Body of pancreas (tissue), 4 donors: ENCODE measurements at regions not wholly inside any gene's neighbourhood (a gene's known extent, or its start where the extent isn't known, plus 50 kb on each side); places are given as distances from the start of the nearest gene placed in this dataset.
A peak's percentile ranks its signal among the peaks of the same experiment; 100 is the strongest.

Experiments used
- ATAC-seq: fragments of 150-250 bp; one replicate; pipeline ENCODE4 v1.9.1; 2016
- DNase-seq, 4 donors: peaks; one replicate each; pipeline ENCODE4 v3.0.0-alpha.2; 2019
- H3K27ac ChIP-seq, 4 donors: fragments of 200-600 bp; sonication (generic); 1 replicate in 3 of 4; 2 replicates in 1 of 4; pipeline versions ENCODE4 v1.5.1 to v1.6.1; 2016 to 2019; ENCODE audit warnings: mild to moderate bottlenecking in 1 of 4, mixed read lengths in 1 of 4, moderate library complexity in 1 of 4
- H3K27me3 ChIP-seq, 2 donors: fragments of 200-600 bp; sonication (generic); one replicate each; pipeline ENCODE4 v1.6.0; 2016; ENCODE audit warnings: mild to moderate bottlenecking in 1 of 2
- H3K36me3 ChIP-seq, 2 donors: fragments of 200-600 bp; sonication (generic); replicated peaks in 1 of 2; 2 replicates each; pipeline ENCODE4 v1.5.1; 2016; ENCODE audit warnings: low read depth in 2 of 2; ENCODE audit not compliant: insufficient read depth in 1 of 2
- H3K4me1 ChIP-seq: fragments of 200-600 bp; sonication (generic); one replicate; pipeline ENCODE4 v1.6.0; 2016
- H3K4me3 ChIP-seq, 2 donors: fragments of 200-600 bp; sonication (generic); 1 replicate in 1 of 2; 2 replicates in 1 of 2; pipeline ENCODE4 v1.5.1; 2016 to 2019
- H3K9me3 ChIP-seq, 3 donors: fragments of 200-600 bp; sonication (generic); 1 replicate in 2 of 3; 2 replicates in 1 of 3; pipeline ENCODE4 v1.5.1; 2016
- CTCF ChIP-seq, 7 experiments: fragments of 450-650 bp in 4 of 7; fragments of 200-600 bp in 3 of 7; sonication (generic) in 3 of 7; IDR thresholded peaks; one replicate each; pipeline ENCODE4 v1.5.1; 2016 to 2019; ENCODE audit warnings: antibody characterized with exemption in 7 of 7
- POLR2A ChIP-seq, 3 donors: fragments of 450-650 bp; IDR thresholded peaks; one replicate each; pipeline ENCODE4 v1.6.1; 2016; ENCODE audit warnings: antibody characterized with exemption in 3 of 3, mild to moderate bottlenecking in 2 of 3
- WGBS, 2 donors: methylation state at CpG; one replicate each; pipeline ENCODE4 v1.1.5; 2017; 5-methylcytosine and 5-hydroxymethylcytosine counted together
- intact Hi-C: fragments of 100-400 bp; cut with DNase I; formaldehyde crosslinking; loops from one replicate; pipeline ENCODE4 v1.15.1; 2023

GRCh38 chr4:121229993-121230392 is 65.9 kb upstream of the TNIP3 start:
- DNase-seq (no peak), ATAC-seq (no peak)
- no peak for TF ChIP-seq POLR2A (IDR thresholded peaks at IDR 0.05)
- TF ChIP-seq CTCF (IDR thresholded peaks at IDR 0.05) = no peak
- no peaks in the 10 kb centered on the region for H3K4me1 ChIP-seq
- 47 to 52% methylated on average over 3 of the region's 3 CpGs for WGBS, 2 donors
- intact Hi-C loops = no loop called here
- no peak overlapping the region for H3K4me3 ChIP-seq
- H3K36me3 ChIP-seq = no peaks in the 10 kb centered on the region
- no peak overlapping the region for H3K27ac ChIP-seq
- no peaks in the 10 kb centered on the region for H3K27me3 ChIP-seq
- no peaks in the 10 kb centered on the region for H3K9me3 ChIP-seq

GRCh38 chr4:121228848-121229247 is 64.7 kb upstream of the TNIP3 start:
- H3K27me3 ChIP-seq = no peaks in the 10 kb centered on the region
- TF ChIP-seq CTCF (IDR thresholded peaks at IDR 0.05) = no peak
- TF ChIP-seq POLR2A (IDR thresholded peaks at IDR 0.05) = no peak
- no peak overlapping the region for H3K27ac ChIP-seq
- H3K4me1 ChIP-seq = no peaks in the 10 kb centered on the region
- DNase-seq (no peak), ATAC-seq (no peak)
- H3K9me3 ChIP-seq = no peaks in the 10 kb centered on the region
- H3K36me3 ChIP-seq = no peaks in the 10 kb centered on the region
- 24 to 34% methylated on average over 1 of the region's 1 CpG for WGBS, 2 donors
- H3K4me3 ChIP-seq = no peak overlapping the region
- intact Hi-C loops = no loop called here

GRCh38 chr4:121227341-121227792 is 63.2 kb upstream of the TNIP3 start:
- H3K27ac ChIP-seq = no peak overlapping the region
- H3K36me3 ChIP-seq = no peaks in the 10 kb centered on the region
- no peaks in the 10 kb centered on the region for H3K27me3 ChIP-seq
- WGBS, 2 donors = 79 to 88% methylated on average over 3 of the region's 3 CpGs
- TF ChIP-seq CTCF (IDR thresholded peaks at IDR 0.05) = peak in 1 of 7 experiments; percentile 4
- TF ChIP-seq POLR2A (IDR thresholded peaks at IDR 0.05) = no peak
- no peak for DNase-seq
- no peaks in the 10 kb centered on the region for H3K4me1 ChIP-seq
- intact Hi-C loops = no loop called here
- ATAC-seq = no peak
- H3K9me3 ChIP-seq = no peaks in the 10 kb centered on the region
- no peak overlapping the region for H3K4me3 ChIP-seq

GRCh38 chr4:121226362-121226761 is 62.2 kb upstream of the TNIP3 start:
- DNase-seq = no peak
- 39 to 54% methylated on average over 4 of the region's 4 CpGs for WGBS, 2 donors
- no peaks in the 10 kb centered on the region for H3K4me1 ChIP-seq
- H3K27me3 ChIP-seq = no peaks in the 10 kb centered on the region
- intact Hi-C loops = no loop called here
- no peak overlapping the region for H3K27ac ChIP-seq
- no peak overlapping the region for H3K4me3 ChIP-seq
- no peaks in the 10 kb centered on the region for H3K36me3 ChIP-seq
- no peak for TF ChIP-seq POLR2A (IDR thresholded peaks at IDR 0.05)
- no peak for TF ChIP-seq CTCF (IDR thresholded peaks at IDR 0.05)
- no peak for ATAC-seq
- H3K9me3 ChIP-seq = no peaks in the 10 kb centered on the region

GRCh38 chr4:121221608-121222007 is 57.5 kb upstream of the TNIP3 start:
- Histone ChIP-seq H3K9me3 (no peaks in the 10 kb centered on the region), H3K36me3 (no peaks in the 10 kb centered on the region), H3K4me1 (no peaks in the 10 kb centered on the region), H3K27ac (no peak overlapping the region), H3K27me3 (no peaks in the 10 kb centered on the region), H3K4me3 (no peak overlapping the region)
- TF ChIP-seq CTCF (IDR thresholded peaks at IDR 0.05) = no peak
- TF ChIP-seq POLR2A (IDR thresholded peaks at IDR 0.05) = no peak
- ATAC-seq (no peak), DNase-seq (no peak)
- WGBS, 2 donors = 56 to 78% methylated on average over 1 of the region's 1 CpG
- intact Hi-C loops = no loop called here
